Upper lobe of left lung (tissue), 6 donors: ENCODE measurements at regions not wholly inside any gene's neighbourhood (a gene's known extent, or its start where the extent isn't known, plus 50 kb on each side); places are given as distances from the start of the nearest gene placed in this dataset.

Experiments
- ATAC-seq, 2 donors: fragments of 200-7000 bp; cut with Tn5 transposase; one replicate each; pipeline ENCODE4 v1.9.1; 2022; ENCODE audit warnings: mild to moderate bottlenecking in 2 of 2, moderate library complexity in 2 of 2; ENCODE audit not compliant: low FRiP score in 2 of 2
- DNase-seq, 2 donors: peaks; one replicate each; pipeline ENCODE4 v3.0.0-alpha.2; 2019 to 2020
- H3K27ac ChIP-seq, 4 donors: fragments of 200-600 bp; sonication (generic); one replicate each; pipeline ENCODE4 v1.5.1; 2016 to 2019
- H3K27me3 ChIP-seq, 4 donors: fragments of 200-600 bp; sonication (generic); one replicate each; pipeline ENCODE4 v1.5.1; 2017 to 2019
- H3K36me3 ChIP-seq, 4 donors: fragments of 200-600 bp; sonication (generic); one replicate each; pipeline ENCODE4 v1.5.1; 2016 to 2019
- H3K4me1 ChIP-seq, 4 donors: fragments of 200-600 bp; sonication (generic); one replicate each; pipeline ENCODE4 v1.5.1; 2018 to 2019
- H3K4me3 ChIP-seq, 4 donors: fragments of 200-600 bp; sonication (generic); one replicate each; pipeline ENCODE4 v1.5.1; 2017 to 2019; ENCODE audit warnings: mild to moderate bottlenecking in 2 of 4, moderate library complexity in 1 of 4
- H3K9me3 ChIP-seq, 4 donors: fragments of 200-600 bp; sonication (generic); one replicate each; pipeline ENCODE4 v1.5.1; 2018 to 2019
- EP300 ChIP-seq, 4 donors: sonication (generic); formaldehyde crosslinking; IDR thresholded peaks; one replicate each; pipeline ENCODE4 v1.5.1; 2017; ENCODE audit warnings: antibody characterized with exemption in 4 of 4, control low read depth in 2 of 4
- POLR2A ChIP-seq, 4 donors: fragments of 450-650 bp; IDR thresholded peaks; one replicate each; pipeline ENCODE4 v1.5.1; 2016 to 2017; ENCODE audit warnings: antibody characterized with exemption in 4 of 4, mild to moderate bottlenecking in 2 of 4
- POLR2AphosphoS5 ChIP-seq, 2 donors: sonication (generic); formaldehyde crosslinking; IDR thresholded peaks; one replicate each; pipeline ENCODE4 v1.5.1; 2017; ENCODE audit warnings: antibody characterized with exemption in 2 of 2
- WGBS, 2 donors: methylation state at CpG; one replicate each; pipeline ENCODE4 v1.1.5; 2017 to 2018; 5-methylcytosine and 5-hydroxymethylcytosine counted together
- TF ChIP-seq, protein P1 (sequence below), 6 experiments: fragments of 450-650 bp in 4 of 6; fragments of 200-600 bp in 2 of 6; sonication (generic) in 2 of 6; IDR thresholded peaks; one replicate each; pipeline ENCODE4 v1.5.1; 2016 to 2019; ENCODE audit warnings: antibody characterized with exemption in 6 of 6
- donor health status: DM: no; HTN: no; CAD: no; lungs with moderate emphysema.
- donor health status: DM: no; HTN: yes; CAD: no; lungs with severe emphysema.

DNA sequence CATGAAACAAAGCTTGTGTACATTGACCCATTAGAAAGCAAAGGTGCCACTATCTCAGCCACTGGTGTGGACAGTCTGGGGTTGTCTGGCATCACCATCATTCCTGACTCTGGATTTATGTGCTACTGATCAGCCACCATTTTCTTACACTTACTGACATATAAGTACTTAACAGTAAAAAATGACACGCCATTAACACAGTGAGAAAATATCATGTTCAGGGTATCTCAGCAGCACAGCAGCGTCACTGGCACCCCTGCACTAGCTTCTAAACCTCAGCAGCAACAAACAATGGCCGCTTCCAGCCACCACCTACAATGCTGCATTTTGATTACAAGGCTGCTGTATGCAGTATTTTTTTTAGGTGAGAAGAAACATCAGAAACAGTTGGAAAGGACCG lies 253.4 kb upstream of the HDAC4 start:
- no peaks in the 10 kb centered on the region for H3K27me3 ChIP-seq
- no peak overlapping the region for H3K27ac ChIP-seq
- ATAC-seq (no peak), DNase-seq (no peak)
- 73 to 87% methylated on average over 4 of the region's 4 CpGs for WGBS, 2 donors
- no peaks in the 10 kb centered on the region for H3K4me1 ChIP-seq
- no peaks in the 10 kb centered on the region for H3K36me3 ChIP-seq
- H3K9me3 ChIP-seq: no peaks in the 10 kb centered on the region
- no peak overlapping the region for H3K4me3 ChIP-seq
- TF ChIP-seq POLR2AphosphoS5 (IDR thresholded peaks at IDR 0.05) (no peak), POLR2A (IDR thresholded peaks at IDR 0.05) (no peak), EP300 (IDR thresholded peaks at IDR 0.05) (no peak)
- TF ChIP-seq, protein P1, sequence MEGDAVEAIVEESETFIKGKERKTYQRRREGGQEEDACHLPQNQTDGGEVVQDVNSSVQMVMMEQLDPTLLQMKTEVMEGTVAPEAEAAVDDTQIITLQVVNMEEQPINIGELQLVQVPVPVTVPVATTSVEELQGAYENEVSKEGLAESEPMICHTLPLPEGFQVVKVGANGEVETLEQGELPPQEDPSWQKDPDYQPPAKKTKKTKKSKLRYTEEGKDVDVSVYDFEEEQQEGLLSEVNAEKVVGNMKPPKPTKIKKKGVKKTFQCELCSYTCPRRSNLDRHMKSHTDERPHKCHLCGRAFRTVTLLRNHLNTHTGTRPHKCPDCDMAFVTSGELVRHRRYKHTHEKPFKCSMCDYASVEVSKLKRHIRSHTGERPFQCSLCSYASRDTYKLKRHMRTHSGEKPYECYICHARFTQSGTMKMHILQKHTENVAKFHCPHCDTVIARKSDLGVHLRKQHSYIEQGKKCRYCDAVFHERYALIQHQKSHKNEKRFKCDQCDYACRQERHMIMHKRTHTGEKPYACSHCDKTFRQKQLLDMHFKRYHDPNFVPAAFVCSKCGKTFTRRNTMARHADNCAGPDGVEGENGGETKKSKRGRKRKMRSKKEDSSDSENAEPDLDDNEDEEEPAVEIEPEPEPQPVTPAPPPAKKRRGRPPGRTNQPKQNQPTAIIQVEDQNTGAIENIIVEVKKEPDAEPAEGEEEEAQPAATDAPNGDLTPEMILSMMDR (IDR thresholded peaks at IDR 0.05): no peak

DNA sequence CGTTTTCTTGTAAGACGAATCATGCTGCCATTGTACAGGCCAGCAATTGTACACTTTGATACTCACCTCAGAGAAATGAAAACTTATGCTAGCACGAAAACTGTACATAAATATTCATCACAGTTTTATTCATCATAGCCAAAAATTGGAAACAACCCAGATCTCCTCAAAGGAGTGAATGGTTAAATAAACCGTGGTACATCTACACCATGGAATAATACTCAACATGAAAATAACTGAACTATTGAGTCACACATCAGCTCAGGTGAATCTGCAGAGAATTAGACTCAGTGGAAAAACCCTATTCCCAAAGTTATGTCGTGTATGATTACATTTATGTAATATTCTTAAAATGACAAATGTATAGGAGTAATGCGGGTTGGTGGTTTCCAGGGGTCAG lies 251.0 kb upstream of the HDAC4 start:
- TF ChIP-seq POLR2AphosphoS5 (IDR thresholded peaks at IDR 0.05): no peak
- TF ChIP-seq, protein P1 (IDR thresholded peaks at IDR 0.05): no peak
- TF ChIP-seq POLR2A (IDR thresholded peaks at IDR 0.05): no peak
- no peak for TF ChIP-seq EP300 (IDR thresholded peaks at IDR 0.05)
- DNase-seq (no peak), ATAC-seq (no peak)
- H3K27me3 ChIP-seq: no peaks in the 10 kb centered on the region
- WGBS, 2 donors: 80 to 88% methylated on average over 6 of the region's 6 CpGs
- no peaks in the 10 kb centered on the region for H3K4me1 ChIP-seq
- H3K36me3 ChIP-seq: no peaks in the 10 kb centered on the region
- no peaks in the 10 kb centered on the region for H3K9me3 ChIP-seq
- no peak overlapping the region for H3K27ac ChIP-seq
- H3K4me3 ChIP-seq: no peak overlapping the region

DNA sequence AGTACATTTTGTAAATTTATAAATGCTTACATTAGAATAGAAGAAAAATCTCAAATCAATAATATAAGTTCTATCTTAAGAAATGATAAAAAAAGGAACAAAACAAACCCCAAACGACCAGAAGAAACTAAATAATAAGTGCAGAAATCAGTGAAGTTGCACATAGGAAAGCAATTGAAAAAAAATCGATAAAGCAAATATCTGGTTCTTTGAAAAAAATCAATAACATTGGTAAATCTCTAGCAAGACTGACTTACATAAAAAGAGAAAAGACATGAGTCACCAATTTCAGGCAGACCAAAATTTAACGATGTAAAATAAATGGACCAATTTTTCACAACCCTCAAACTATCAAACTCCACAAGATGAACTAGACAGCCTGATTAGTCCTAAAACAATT lies 249.9 kb upstream of the HDAC4 start:
- Histone ChIP-seq H3K9me3 (no peaks in the 10 kb centered on the region), H3K27ac (no peak overlapping the region), H3K4me1 (no peaks in the 10 kb centered on the region), H3K4me3 (no peak overlapping the region), H3K36me3 (no peaks in the 10 kb centered on the region), H3K27me3 (no peaks in the 10 kb centered on the region)
- WGBS, 2 donors: 81 to 84% methylated on average over 3 of the region's 3 CpGs
- no peak for DNase-seq
- ATAC-seq: no peak
- no peak for TF ChIP-seq POLR2A (IDR thresholded peaks at IDR 0.05)
- no peak for TF ChIP-seq EP300 (IDR thresholded peaks at IDR 0.05)
- TF ChIP-seq, protein P1 (IDR thresholded peaks at IDR 0.05): no peak
- no peak for TF ChIP-seq POLR2AphosphoS5 (IDR thresholded peaks at IDR 0.05)

DNA sequence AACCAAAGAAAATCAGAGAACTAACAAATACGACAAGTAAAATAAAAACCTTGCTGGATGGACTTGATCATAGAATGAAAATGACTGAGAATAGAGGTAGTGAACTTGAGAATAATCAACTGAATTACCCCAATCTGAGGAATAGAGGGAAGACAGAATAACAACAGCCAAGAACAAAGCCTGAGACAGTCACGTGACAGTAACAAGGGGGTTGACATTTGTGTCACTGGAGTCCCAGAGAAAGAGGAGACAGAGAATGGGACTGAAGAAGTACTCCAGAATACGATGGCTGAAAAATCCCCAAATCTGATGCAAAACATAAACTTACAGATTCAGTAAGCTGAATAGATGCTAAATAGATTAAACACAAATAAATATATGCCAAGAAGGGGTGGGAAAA lies 248.5 kb upstream of the HDAC4 start:
- H3K27ac ChIP-seq: no peak overlapping the region
- H3K4me1 ChIP-seq: no peaks in the 10 kb centered on the region
- H3K9me3 ChIP-seq: no peaks in the 10 kb centered on the region
- TF ChIP-seq, protein P1 (IDR thresholded peaks at IDR 0.05): no peak
- no peak for TF ChIP-seq POLR2AphosphoS5 (IDR thresholded peaks at IDR 0.05)
- TF ChIP-seq POLR2A (IDR thresholded peaks at IDR 0.05): no peak
- no peak for TF ChIP-seq EP300 (IDR thresholded peaks at IDR 0.05)
- H3K4me3 ChIP-seq: no peak overlapping the region
- DNase-seq: no peak
- no peaks in the 10 kb centered on the region for H3K27me3 ChIP-seq
- H3K36me3 ChIP-seq: no peaks in the 10 kb centered on the region
- ATAC-seq: no peak
- WGBS, 2 donors: 94 to 97% methylated on average over 3 of the region's 3 CpGs

DNA sequence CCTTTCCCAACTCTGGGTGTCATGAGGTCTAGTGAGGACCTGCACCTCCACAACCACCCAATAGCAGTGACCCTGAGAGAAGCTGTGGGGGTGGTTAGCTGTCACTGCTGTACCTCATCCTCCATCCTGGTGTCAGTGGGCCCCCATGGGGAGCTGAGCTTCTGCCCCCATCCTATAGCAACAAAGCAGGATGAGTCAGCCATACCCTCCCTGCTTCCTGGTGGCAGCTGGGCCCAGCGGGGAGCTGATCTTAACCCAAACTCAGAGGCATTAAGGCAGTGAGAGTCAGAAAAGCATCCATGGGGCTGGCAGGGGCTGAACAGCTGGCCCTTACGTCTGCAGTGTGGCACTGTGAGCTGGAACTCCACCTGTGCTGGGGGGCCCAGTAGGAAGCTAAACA lies 247.8 kb upstream of the HDAC4 start:
- H3K4me3 ChIP-seq: no peak overlapping the region
- DNase-seq (no peak), ATAC-seq (no peak)
- no peaks in the 10 kb centered on the region for H3K36me3 ChIP-seq
- H3K27me3 ChIP-seq: no peaks in the 10 kb centered on the region
- 100% methylated on average over 1 to 2 of the region's 2 CpGs for WGBS, 2 donors
- TF ChIP-seq, protein P1 (IDR thresholded peaks at IDR 0.05): no peak
- TF ChIP-seq EP300 (IDR thresholded peaks at IDR 0.05) (no peak), POLR2A (IDR thresholded peaks at IDR 0.05) (no peak), POLR2AphosphoS5 (IDR thresholded peaks at IDR 0.05) (no peak)
- H3K4me1 ChIP-seq: no peaks in the 10 kb centered on the region
- H3K27ac ChIP-seq: no peak overlapping the region
- H3K9me3 ChIP-seq: no peaks in the 10 kb centered on the region
